Activated CD4-positive, alpha-beta T cell treated with anti-CD3 and anti-CD28 coated beads, Interleukin-2, amount 50 U/mL, for 1 hour (primary cell): ENCODE measurements at regions not wholly inside any gene's neighbourhood (a gene's known extent, or its start where the extent isn't known, plus 50 kb on each side); places are given as distances from the start of the nearest gene placed in this dataset.
"Not testable (repeated sequence)": the region's sequence is repeated elsewhere in the genome, so short reads cannot be mapped to it uniquely, and the experiment has no call there.

Experiments used
- DNase-seq: peaks from one replicate; pipeline ENCODE4 v3.0.0-alpha.2; 2020

GRCh38 chr13:87736849-87737385 is 65.7 kb downstream of the SLITRK5 start:
- DNase-seq: no peak

DNA sequence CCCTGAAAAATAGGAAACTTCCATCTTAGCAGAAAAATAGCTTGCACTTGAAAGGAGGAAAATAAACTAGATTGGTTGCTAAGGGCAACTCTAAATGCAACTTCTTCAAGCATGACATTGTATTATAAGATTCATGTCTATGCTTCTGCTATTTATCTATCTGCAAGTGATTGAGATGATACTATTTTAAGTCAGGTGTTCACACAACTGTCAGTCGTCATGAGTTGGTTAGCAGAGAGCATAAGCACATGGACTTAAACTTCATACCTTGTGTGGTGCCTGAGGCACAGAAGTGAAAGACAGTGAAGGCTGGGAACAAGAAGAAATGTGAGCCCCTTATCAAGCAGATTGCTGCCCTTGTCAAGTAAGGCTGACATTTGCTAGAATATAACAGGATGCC is 82.9 kb downstream of the SLITRK5 start:
- DNase-seq: no peak

DNA sequence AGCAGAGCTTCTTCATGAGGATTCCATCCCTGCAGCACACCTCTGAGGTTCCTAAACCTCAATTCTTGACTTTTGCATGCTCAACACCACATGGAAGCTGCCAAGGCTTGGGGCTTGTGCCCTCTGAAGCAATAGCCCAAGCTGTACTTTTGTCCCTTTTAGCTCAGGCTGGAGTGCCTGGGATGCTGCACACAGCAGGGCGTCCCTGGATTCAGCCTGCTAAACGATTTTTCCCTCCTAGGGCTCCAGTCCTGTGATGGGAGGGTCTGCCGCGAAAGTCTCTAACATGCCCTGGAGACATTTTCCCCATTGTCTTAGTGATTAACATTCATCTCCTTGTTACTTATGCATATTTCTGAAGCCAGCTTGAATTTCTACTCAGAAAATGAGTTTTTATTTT is 98.3 kb downstream of the SLITRK5 start:
- DNase-seq: no peak

DNA sequence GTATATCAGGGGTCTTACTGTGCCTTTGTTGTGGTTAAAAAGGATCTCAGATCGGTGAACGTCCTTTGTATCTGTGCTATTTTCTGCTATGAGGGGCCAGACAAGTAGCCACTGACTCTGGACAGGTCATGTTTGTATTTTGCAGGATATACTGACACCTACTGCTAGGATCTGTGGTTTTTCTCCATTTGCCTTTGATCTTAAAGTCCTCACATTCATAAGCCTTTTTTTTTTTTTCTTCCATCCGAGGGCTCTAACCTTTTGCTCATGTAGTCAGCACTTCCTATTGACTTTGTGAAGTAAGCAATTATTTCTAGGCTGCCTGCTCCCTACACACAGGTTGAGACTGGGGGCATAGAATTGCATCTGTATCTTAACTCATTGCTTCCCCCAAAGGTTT is 106.2 kb downstream of the SLITRK5 start:
- DNase-seq: no peak

DNA sequence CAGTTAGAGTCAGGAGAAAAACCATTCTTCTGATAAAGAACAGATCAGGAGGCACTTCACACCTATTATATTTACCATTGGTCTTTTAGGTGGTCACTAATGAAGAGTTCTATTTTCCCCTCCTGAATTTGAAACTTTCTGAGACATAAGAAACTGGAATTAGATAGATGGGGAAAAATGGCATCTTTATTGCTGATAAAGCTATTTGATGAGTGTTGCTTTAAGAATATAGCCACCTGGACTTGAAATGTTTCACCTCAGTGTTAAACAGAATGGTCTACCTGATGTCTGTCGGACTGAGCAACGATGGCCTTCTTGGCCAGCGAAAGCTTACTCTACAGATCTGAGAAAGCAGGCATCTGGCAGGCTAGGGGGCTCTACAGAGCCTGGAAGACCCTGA is 107.0 kb downstream of the SLITRK5 start:
- DNase-seq: no peak

- no peak for DNase-seq
Observed at GRCh38 chr13:87779426-87779825, 108.3 kb downstream of the SLITRK5 start.

- DNase-seq: no peak
Observed at GRCh38 chr13:87783366-87783765, 112.2 kb downstream of the SLITRK5 start.

GRCh38 chr13:87788363-87788762 is 117.2 kb downstream of the SLITRK5 start:
- DNase-seq: no peak

DNA sequence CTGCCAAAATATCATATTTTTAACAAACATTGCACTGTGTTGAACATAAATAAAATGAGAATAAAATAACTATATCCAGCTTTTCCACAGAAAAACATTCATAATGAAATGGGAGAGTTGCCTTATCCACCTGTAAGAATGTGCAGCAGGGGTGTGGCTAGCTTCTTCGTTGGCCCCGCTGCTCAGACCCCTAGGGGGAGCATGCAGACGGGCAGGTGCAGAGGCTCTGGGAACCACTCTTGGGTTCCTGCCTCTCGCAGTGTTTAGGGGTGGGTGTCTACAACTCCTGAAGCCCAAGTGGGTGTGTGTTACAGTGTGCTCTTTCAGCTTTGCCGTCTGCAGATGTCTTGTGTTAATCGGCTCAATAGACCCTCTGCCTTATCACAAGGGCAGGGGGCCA is 121.7 kb downstream of the SLITRK5 start:
- no peak for DNase-seq

GRCh38 chr13:87798536-87798935 is 127.4 kb downstream of the SLITRK5 start:
- no peak for DNase-seq

- no peak for DNase-seq
Observed at GRCh38 chr13:87810391-87810801, 139.2 kb downstream of the SLITRK5 start.

DNA sequence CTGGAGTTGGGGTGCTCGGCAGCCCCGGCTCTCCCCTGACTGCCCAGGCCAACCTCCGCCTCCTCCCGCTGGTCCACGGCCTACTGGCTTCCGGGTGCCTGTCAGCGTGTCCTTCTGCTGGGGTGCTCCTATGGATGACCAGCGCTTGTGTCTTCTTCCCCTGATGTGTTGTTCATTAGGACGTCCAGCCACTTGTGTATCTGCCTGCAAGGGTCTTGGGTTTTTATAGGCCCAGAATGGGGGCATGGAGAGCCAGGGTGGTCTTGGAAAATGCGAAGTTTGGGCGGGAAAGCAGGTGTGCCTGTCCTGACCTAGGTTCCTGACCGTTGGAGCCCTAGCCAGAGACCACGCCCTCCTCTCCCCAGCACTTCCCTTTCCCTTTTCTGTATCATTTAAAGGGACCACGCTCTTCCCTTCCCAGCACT is 139.8 kb downstream of the SLITRK5 start:
- no peak for DNase-seq

- DNase-seq: no peak
Observed at GRCh38 chr13:87814403-87814802, 143.2 kb downstream of the SLITRK5 start.

DNA sequence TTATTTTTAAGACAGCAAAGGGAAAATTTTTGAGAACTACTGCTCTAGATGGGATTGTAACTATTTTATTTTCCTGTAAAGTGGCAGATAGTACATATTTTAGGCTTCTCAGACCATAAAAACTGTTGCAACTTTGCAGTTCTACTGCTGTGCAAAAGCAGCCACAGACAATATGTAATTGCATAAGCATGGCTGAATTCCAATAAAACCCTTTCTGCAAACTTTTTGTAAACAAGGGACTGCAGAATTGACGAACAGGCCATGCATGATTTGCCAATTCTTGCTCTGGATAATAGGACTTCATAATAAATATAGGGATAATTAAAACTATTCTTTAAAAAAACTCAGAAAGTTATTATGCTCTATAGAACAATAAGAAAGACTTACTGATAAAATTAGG is 149.1 kb downstream of the SLITRK5 start:
- no peak for DNase-seq

DNA sequence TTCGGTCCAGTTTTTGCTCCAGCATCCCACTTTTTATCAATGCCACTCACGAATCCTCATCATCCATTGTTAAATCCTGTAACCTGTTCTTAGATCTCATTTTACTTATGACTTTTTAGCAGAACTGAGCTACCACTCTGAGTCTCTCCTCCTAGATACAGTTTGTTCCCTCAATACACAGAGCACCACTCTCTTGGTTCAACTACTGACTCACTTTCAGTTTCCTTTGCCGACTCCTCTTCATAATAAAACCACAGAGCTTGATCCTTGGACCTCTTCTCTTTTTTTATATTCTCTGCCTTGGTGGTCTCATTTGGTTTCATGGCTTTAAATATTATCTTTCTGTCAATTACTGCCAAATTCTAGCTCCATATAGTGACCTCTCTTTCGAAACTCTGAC is 150.3 kb downstream of the SLITRK5 start:
- DNase-seq: no peak

DNA sequence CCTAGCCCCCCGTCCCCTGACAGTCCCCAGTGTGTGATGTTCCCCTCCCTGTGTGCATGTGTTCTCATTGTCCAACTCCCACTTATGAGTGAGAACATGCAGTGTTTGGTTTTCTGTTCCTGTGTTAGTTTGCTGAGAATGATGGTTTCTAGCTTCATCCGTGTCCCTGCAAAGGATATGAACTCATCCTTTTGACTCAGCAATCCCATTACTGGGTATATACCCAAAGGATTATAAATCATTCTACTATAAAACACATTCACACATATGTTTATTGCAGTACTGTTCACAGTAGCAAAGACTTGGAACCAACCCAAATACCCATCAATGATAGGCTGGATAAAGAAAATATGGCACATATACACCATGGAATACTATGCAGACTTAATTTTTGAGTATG is 155.1 kb downstream of the SLITRK5 start:
- DNase-seq: not testable (repeated sequence)

DNA sequence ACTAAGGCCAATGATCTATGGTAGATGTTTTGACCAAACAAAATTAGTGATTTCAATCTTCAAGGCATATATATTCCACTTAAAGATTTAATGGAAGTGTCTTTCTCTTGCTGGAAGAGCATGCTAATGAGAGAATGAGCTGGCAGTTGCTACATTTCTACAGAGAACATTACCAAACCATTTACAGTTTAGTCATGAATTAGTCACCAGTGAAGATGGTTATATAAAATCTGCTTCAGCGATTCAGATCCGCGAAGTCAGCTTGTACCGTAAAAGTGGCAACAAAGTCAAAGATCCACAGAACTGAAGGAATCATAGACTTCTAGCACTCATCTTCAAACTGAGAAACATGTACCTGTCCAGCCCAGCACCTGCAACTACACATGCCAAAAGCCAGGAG is 156.3 kb downstream of the SLITRK5 start:
- DNase-seq: no peak

GRCh38 chr13:87837522-87837921 is 166.4 kb downstream of the SLITRK5 start:
- DNase-seq: no peak

DNA sequence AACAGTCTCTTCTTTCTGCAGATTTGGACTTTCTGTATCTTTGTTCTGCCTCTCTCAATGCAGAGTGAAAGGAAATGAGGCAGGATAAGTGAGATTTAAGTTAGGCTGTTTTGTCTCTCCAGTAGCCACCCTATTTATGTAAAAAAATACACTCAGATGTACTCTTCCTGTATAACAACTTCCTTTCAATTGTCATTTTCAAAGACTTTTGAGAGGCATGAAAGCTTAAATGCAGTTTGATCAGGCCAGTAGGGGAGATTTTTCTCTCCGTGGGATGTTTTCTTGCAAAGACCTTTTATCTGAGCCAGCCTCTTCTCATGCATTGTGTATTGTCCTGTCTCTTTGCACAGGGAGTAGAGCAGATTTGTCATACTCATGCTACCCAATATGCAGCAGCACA is 166.8 kb downstream of the SLITRK5 start:
- no peak for DNase-seq

DNA sequence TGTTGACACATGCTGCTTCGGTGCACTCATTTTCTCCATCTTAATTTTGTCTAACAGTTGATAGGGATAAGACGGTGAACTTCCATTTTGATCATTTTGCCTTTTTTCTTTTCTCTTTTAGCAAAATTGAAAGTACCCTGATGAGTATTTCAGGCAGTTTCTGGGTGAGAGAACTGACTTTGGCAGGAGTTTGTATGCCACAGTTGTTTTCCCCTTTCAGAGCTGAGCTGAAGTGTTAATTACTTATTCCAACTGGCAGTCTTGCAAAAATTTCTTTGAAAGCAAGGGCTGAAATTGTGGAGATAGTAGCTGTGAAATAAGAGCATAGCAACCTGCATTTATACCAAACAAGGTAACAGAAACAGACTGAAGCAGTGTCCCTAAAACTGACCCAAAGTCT is 180.2 kb downstream of the SLITRK5 start:
- DNase-seq: no peak

DNA sequence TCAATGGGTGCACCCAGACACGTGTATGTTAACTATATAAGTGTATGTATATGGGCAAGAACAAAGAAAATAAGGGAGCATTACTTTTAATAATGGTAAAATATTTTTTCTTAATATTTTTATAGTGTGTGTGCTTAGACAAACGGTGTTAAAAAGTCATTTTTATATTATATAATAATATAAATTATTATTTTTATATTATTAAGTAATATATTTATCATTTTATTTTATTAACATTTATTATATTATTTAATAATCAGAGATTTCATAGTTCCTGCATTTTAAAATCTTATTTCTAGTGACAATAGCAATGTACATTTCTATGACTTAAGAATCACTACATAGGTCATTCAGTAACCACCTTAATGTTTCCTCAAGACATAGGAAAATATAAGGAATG is 184.4 kb downstream of the SLITRK5 start:
- DNase-seq: no peak

DNA sequence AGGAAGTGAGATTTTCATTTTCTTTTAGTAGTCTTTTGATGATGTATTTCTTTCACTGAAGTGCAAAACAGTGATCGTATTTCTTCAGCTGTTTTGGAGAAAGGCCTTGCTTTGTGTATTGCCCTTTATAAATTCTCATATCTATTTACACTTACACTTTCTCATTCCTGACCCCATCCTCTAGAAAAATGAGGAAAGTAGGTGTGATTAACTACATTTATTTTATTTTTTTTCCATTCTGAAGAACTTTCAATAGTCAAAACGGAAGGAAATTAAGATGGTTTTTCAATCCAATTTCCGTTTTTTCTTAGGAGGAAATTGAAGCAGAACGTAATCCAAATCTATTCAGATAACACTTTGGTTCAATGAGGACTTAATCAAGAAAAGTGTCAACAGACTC is 188.1 kb downstream of the SLITRK5 start:
- no peak for DNase-seq

GRCh38 chr13:87867426-87867825 is 196.3 kb downstream of the SLITRK5 start:
- DNase-seq: no peak

DNA sequence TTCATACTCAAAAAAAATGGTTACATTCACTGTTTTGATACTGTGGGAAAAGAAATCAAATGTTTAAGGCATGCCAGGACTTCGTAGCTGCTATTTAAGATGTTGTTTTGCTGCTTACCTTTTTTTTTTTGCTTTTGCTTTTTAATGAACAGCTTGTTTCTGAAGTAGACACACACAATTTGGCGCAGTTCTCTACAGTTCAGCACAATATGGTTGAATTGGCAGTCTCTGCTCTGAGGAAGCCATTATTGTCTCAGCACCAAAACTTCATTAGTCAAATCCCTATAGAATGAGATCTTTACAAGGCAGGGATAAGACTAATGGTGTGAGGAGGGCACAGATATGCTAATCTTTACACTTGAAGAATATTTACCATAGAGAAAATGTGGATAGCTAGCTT is 197.6 kb downstream of the SLITRK5 start:
- no peak for DNase-seq

DNA sequence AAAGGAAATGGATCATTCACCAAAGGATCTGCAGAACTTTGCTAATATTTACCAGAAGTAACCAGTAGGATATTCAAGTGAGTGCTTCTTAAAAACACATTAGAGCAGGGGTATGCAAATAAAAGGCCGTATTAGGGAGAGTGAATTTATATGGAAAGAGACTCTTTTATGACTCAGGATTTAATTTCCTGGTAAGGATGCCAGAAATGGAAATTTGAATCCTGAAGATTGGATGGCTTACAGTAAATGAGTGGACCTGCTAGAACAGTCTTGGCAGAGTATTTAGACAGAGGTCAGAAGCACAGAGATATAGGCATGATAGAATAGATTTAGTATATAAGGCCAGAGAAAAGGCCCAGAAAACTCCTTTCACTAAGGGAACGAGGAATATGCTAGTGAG is 201.6 kb downstream of the SLITRK5 start:
- DNase-seq: no peak

DNA sequence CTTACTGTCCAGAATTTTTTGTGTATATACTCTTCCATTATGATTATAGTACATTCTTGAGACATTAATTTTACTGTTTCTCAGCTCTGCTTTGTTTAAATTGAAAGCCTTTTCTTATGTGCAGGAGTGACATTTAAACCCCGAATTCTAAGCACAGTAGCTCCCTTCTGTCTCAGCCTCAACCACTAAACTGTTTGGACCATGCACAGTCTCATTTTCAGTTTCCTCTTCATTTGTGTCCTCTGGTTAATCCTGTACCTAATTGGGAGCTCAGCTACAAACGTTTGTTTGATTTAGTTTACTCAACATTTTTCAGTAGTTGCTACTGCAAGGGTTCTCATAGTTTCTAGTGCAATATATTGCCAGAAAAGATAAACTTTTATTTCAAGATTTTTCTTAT is 206.3 kb downstream of the SLITRK5 start:
- no peak for DNase-seq
